Stimulated activated CD4-positive, alpha-beta T cell treated with anti-CD3 and anti-CD28 coated beads, Interleukin-4, amount 100 ng/mL, for 48 hours (primary cell): ENCODE measurements at regions not wholly inside any gene's neighbourhood (a gene's known extent, or its start where the extent isn't known, plus 50 kb on each side); places are given as distances from the start of the nearest gene placed in this dataset.
"Not testable (repeated sequence)": the region's sequence is repeated elsewhere in the genome, so short reads cannot be mapped to it uniquely, and the experiment has no call there.

Experiments
- DNase-seq, 2 donors: peaks; one replicate each; pipeline ENCODE4 v3.0.0-alpha.2; 2020; ENCODE audit warnings: low read depth in 2 of 2

DNA sequence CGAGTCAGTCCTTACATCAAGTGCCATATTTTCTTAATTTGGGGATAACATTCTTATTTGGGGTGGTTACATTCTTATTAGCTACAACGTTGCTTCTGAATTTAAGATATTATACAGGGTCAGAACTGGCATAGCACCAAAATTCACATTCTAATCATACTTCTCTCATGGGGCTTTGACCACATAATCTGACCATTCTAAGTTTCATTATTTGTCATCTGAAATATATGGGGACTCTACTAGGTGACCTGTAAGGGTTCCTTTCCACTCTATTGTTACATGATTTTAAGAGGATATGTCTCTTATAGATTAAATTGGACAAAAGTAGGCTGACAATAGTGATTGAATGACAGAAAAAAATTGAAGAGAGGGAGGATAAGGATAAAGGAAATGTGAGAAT, 536.5 kb downstream of the KCTD12 start:
- no peak for DNase-seq

- no peak for DNase-seq
These were observed 546.6 kb downstream of the KCTD12 start for GRCh38 chr13:76339649-76340048.

GRCh38 chr13:76338003-76338402, 548.2 kb downstream of the KCTD12 start:
- no peak for DNase-seq

DNA sequence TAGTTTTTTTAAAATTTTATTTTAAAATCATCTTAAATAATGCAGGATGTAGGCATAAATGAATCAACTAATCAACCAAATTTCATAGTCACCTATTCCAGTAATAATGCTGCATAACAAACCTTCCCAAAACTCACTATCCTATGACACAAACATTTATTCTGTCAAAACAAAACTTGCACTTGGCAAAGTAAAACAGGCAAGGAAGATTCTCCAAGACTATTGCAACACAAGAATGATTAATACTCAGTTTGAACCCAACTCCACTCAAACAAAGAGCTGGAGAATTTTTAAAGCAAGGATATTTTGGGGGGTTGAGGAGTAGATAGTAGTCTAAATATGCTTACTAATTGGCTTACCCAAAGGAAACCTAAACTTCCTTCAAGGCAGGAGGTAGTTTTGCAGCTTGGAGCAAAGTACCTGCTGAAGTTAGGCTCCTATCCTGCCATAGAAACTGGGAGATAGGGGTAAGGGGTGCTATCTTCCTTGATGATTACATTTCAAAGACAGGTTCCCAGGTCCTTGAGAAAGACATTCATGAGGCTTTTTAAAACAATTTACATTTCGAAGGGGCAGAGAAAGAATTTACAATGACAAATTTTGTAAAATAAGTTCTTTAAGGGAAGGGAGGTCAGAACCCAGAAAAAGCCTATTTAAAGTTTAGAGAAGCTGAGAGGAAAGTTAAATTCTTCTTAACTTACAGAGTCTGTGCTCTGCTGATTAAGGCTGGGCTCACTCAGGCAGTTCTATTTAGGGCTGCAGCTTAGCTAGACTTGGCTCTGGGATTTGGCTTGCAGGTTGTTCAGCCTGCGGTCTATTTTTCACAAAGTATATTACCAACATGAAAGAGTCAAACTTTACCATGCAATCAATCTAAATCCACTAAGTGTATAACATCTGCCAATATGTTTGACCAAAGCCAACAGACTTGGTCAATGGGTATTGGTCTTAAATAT, 549.0 kb downstream of the KCTD12 start:
- no peak for DNase-seq

DNA sequence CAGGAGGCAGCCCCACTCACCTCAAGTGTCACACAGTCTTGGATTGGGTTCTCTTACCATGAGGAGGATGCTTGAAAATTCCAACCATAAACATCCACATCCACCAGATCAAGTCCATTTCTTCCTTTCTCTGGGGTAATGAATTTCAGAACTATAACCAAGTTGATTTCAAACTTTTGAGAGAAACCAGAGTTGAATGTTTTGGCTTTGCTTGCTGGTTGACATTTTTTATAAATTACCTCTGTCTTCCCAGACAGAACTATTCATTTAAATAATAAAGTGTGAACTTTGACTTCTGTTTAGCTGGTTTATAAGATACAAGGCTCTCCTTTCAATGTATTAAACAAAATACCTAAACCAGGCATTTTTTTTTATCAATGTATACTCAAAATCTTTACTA, 550.7 kb downstream of the KCTD12 start:
- DNase-seq: no peak

DNA sequence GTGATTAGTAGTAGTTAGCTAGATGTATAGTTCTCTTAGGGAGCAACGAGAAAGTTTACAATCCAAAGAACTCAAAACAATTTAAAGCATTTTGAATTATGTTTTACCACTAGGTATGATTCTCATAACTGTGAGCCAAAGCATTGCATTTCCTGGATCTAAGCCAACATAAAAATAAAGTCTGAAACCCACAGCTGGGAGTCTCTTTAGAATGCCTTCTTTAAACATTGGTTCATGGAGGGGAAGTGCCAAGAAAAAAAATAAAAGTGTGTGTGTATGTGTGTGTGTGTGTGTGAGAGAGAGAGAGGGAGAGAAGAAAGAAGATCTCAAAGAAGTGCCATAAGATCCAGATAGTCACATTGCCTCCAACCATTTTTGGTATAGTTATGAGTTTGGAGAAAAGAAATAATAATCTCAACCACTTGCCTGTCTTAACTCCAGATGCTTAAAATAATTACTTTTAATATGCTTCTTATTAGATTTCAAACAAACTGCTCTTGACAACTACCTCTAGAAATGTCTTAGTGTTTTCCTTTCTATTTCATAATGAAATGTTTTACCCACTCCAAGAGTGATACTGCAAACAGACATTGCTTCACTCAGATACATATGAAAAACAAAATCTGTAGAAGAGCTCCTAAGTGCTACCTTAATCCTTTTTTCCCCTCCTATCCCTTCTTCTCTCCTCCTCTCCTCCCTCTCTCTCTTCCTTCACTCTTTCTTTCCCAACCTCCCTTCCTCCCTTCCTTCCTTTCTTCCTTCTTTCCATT, 554.1 kb downstream of the KCTD12 start:
- DNase-seq: no peak

GRCh38 chr13:76330761-76331160, 555.4 kb downstream of the KCTD12 start:
- no peak for DNase-seq

DNA sequence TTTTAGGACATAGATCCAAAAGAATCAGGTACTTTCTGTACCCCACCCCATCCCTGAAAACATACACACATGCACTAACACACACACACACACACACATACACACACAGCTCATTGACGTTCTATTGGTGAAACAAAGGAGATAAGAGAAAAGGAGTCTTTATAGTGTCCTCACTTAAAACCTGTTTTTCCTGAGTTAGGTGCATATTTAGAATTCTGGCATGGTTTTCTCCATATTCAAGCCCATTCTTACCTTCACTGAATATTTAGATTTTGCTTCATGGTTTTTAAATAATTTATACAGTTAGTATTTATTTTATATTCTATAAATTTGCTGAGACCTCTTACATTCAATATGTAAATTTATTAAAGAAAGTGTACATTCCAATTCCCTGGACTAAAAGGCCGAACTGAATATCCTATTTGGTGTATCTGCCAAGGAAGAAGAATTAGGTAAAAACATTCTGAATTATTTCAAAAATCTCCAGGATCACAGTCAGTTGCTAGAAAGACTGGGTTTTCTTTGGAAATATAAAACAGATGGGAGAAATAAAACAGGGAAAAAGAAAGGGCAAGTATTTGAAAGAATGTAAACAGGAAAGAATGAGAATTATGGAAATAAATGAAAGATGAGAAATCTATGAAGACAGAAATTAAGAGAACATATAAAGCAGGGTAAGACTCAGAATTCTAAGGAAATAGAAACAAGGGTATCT, 556.2 kb downstream of the KCTD12 start:
- DNase-seq: no peak

- DNase-seq: no peak
These were observed 557.2 kb downstream of the KCTD12 start for GRCh38 chr13:76329004-76329403.

DNA sequence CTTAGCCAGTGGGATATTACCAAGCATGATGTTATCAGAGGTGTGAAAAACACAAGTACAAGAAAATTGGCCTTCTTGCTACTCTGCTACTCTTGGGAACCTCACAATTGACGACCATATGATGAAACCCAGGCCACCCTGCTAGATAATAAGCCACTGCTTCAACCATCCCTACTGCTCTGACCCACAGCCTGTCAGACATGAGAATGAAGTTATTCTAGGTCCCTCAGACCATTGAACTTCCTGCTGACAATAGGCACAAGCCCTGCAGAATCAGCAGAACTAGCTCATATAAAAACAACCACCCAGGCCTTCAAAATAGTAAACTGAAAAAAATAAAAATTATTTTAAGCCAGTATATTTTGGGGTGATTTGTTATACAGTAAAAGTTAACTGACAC, 559.9 kb downstream of the KCTD12 start:
- no peak for DNase-seq

- DNase-seq: no peak
These were observed 566.3 kb downstream of the KCTD12 start for GRCh38 chr13:76319921-76320320.

DNA sequence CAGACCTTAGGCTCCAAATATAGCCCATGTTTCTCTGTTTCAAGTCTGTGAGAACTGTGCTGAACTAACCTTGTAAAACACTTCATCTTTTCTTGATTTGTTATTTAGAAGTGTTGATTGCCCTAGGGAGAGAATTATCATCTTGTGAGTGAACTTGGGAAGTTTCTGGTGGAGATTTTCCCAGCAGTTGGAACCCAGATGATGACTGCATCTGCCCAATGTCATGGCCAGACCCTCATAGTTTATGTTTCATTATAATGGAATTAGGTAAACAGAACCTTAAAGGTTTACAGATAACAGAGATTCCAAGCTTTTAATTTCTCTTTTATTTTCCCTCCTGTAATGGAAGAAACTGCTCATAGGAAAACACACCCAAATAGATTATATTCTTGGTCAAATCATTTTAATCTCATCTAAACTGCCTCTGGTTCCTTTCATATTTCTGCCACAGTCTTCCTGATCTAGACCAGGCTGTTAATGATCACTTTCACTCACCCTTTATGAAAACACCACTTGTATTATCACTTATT, 569.1 kb downstream of the KCTD12 start:
- DNase-seq: no peak

GRCh38 chr13:76314495-76314894, 571.7 kb downstream of the KCTD12 start:
- DNase-seq: no peak

DNA sequence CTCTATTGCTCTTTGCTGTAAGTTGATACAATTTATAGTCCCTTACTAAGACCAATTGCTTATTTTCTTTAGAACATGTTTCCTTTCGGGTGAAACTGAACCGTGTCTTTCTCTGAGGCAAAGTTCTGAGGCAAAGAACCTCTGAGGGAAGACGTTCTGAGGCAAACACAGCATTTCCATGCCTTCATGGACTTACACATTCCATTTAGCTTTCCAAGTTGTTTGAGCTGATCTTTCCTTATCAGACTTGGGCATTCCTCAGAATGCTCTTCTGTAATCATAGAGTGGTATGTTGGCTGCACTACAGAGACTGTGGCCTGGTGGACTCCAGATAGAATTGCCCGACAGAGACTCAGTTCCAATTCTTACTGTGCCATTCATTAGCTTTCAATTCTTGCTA, 579.1 kb downstream of the KCTD12 start:
- no peak for DNase-seq

DNA sequence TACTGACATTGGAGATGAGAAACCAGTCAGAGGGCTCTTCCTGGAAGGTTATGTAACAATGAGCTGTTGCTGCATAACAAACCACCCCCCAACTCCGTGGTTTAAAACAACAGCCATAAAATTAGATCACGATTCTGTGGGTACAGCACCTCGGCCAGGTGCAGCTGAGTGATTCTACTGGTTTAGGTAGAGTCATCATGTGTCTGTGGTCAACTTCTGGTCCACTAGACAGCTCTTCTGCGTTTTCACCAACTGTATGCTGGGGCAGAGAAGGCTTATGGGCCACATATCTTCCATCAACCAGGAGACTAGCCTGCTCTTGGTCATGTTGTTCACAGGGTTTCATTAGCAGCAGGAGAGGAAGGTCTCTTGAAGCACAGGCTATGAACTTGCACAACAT, 585.5 kb downstream of the KCTD12 start:
- DNase-seq: no peak

- DNase-seq: no peak
These were observed 588.9 kb downstream of the KCTD12 start for GRCh38 chr13:76297331-76297730.

GRCh38 chr13:76296751-76297150, 589.5 kb downstream of the KCTD12 start:
- no peak for DNase-seq

- not testable (repeated sequence) for DNase-seq
These were observed 591.2 kb downstream of the KCTD12 start for GRCh38 chr13:76295020-76295419.

DNA sequence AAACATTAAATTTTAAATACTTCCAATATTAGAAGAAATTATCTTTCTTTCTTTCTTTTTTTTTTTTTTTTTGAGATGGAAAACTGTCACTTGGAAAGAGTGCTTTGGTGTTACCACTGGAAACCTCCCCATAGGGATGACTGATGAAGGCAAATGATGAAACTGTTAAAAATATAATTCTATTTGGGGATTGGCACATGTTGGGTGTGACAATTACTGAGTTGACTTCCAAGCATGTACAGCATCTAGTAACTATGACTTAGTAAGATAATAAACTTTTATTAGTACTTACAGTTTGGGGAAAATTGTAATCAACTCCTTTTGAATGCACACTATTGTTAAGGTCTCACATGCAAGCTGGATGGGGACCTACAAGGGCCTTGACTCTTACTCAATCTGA, 592.5 kb downstream of the KCTD12 start:
- DNase-seq: no peak

DNA sequence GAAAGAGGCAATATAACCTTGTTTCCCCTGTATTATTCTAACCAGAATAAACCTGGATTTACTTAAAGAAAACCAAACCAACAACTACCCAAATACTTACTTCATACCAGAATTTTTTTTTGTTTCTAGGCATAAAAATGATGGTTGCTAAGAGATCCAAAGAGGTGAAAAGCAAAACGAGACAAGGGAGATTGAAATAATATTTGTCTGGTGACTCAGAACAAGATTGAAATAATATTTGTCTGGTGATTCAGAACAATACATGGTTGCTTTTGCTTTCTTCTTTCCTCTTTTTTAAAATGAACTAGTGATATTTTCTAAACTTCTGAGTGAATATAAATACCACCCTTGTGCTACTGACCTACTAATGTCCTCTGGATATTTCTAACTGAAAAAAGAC, 592.9 kb downstream of the KCTD12 start:
- no peak for DNase-seq

DNA sequence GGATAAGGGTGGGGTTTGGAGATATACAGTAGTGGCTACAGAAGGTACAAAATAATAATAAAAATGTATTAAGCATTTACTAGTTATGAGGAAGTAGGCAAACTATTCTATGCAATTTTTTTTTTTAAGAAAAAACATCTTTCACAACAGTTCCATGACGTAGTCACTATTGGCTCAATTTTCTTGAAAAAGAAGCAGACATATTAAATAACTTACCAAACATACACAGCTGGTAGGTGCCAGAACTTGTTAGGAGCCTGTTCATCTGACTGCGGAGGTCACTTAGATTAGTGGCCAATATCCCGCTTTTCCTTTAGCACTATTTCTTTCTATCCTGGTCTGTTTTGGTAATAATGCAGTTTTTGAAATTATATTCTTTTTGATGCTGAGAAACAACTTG, 593.5 kb downstream of the KCTD12 start:
- DNase-seq: no peak

DNA sequence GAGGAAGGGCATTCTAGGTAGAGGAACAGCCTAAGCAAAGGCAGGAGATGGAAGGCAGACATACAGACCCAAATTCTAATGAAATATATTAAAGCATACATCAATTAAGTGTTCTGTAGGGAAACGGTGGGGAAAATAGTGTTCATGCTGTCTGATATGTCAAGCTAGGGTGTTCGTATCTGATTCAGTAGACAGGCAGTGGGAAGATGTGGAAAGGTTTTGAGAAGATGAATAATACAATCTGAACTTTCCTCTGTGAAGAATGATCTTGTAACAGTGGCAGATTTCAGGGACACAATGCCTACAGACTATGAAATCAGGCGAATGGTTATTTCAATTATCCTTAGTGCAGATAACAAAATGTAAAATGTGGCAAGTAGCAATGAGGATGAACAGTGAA, 594.2 kb downstream of the KCTD12 start:
- no peak for DNase-seq
